M059J (cell line): ENCODE measurements at regions not wholly inside any gene's neighbourhood (a gene's known extent, or its start where the extent isn't known, plus 50 kb on each side); places are given as distances from the start of the nearest gene placed in this dataset.
A peak's percentile ranks its signal among the peaks of the same experiment; 100 is the strongest.

Experiments
- DNase-seq: peaks from one replicate; pipeline ENCODE4 v3.0.0-alpha.2; 2012; ENCODE audit warnings: low read depth

DNA sequence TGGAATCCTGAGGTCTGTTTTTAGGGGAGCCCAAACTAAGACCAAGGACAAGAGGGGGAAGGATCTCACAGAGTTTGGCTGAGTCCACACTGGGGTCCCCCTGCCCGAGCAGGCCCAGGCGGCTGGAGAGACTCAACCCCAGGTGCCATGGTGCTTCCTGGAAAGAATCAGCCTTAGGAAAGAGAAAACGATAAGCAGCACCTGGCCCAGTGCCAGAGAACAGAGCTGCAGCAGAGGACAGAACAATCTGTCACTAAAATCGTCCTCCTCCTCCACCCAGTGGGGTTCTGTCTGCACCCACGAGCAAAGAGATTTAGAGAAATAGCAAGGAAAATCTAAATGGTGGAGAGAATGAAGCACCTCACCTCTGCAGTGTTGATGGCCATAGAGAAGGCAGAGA, 470.5 kb downstream of the BCOR start:
- no peak for DNase-seq

DNA sequence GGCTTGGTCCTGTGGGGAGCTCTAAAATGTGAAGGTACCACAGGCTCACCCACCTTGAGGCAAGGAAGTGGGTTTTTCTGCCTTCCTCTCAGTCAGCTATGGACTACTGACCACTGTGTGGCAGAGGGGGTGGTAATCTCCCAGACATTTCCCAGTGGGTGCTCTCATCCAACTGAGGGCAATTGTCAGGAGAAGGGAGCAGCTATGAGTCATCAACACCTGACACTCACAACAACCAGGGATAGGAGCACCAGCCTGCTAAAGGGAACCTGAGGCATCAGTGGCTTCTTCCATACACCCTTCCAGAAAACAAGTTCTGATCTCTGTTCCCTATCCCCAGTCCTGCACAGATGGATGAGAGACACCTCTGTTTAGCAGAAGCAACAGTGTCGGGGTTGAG, 468.8 kb downstream of the BCOR start:
- peak; percentile 15 for DNase-seq

DNA sequence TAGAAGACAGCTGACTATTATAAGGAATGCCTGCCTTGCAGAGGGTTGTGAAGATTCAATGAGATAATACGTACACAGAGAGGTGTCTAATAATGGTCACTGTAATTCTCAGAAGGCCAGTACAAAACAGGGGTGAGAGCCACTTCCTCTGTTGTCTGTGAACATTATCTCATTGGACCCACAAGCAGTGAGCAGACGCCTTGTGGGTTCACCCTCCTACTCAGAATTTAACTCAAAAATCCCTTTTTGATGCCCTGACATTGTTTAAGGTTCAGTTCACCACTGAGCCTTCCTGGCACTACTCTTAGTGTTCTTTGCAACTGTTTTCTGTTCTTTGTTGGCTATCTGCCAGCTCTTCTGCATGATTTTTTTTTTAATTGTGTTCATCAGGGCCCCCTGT, 467.4 kb downstream of the BCOR start:
- DNase-seq = no peak

DNA sequence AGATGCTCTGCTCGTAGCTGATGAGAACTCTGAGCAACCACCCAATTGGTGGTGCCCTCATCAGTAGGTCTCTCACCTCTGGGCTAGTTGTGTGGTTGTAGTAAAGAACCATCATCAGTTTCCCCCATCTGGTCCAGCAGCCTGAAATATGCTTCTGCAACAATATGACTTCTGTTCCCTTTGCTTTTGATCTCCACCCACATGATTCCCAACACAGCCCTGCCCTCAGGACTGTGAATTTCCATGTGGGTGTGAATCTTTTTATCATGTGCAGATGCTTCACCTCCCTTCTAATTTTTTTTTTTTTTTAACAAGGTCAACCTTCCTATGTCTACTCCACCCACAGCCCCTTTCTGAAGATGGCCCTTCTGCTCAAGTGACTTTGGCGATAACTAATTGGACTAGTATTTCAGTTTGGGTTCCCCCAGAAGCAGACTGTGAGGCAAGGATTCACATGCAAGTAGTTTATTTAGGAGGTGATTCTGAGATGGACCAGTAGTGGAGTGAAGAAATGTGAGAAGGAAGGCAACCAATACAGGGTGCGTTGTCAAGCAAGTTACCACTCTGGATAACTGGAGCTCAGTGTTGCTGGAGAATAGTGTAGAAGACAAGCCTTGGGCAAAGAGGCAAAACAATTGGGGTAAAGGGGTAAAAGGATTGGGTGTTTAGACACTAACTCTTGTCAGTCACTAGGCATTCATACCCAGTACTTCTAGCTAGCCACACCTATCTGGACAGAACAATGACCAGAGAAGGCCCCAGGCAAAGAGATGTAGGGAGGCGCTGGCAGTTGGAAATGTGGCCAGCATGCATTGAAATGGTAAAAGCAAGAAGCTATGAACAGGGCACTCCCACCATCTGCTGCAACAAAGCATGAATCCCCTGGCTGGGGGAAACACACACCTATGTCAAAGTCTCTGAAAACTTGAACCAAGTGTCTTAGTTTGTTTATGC, 466.2 kb downstream of the BCOR start:
- DNase-seq = no peak

DNA sequence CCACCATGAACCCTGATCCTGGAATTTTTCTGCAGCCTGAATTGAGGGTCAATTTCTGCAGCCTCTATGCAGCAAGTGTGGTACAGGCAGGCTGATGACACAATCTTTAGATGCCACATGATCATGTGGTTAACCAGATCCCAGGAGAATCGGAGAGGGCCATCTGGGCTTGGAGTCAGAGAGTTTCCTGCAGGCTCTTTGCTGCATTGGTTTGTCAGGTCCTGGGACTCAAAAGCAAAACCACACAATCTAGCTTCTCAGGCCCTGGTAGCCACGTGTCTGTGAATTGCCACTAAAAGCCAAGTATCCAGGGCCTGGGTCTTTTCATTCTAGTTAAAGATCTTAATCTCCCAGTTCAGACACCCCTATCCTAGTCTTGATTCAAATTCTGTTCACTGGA, 464.5 kb downstream of the BCOR start:
- DNase-seq = peak; percentile 81

DNA sequence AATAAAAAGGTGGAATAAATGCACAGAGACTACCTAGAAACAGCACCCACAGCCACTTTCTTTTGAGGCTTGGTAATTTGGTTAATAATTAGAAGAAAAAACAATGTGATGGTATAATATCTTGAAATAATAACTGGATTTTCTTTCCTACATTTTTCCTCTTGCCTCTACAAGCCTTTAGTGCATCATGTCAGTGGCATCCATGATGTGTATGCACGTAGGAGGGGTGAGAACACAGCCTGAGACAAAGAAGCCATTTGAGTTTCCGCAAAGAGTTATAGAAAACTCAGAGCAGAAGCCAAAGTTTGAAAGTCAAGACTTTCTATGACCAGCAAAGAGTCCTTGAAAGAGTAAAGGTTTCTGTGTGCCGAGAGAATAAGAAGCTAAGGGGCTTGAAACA, 461.3 kb downstream of the BCOR start:
- no peak for DNase-seq

DNA sequence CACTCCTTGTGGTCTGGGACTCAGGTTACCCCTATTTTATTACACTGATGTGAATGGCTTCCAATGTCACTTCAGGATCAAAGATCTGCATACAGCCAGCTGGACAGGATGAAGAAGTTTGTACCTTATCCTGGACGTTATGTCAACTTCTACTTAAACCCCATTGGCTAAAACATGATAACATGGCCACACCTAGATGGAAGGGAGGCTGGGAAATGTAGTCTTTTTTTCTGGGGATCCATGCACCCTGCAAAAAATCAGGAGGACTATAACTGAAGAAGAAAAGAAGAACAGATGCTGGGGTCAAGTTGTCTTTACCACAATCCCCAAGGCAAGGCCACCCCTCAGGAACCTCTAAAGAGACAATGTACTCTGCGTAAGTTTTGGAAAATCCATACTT, 459.2 kb downstream of the BCOR start:
- DNase-seq = no peak

DNA sequence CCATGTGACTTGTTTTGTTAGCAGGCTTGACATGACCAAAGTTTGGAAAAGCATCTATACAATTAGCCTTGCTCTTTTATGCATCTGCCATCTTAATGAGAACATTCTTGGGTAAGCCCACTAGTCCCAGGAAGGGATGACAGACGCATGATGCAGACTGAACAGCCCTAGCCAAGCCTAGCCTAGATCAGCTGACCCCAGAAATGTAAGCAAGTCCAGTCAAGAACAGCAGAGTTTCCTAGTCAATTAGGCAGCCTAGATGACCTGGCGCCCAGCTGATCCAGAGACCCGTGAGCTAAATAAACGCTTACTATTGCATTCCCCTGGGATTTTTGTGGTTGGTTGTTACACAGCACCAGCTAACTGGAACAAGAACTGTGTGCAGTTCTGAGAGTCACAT, 457.9 kb downstream of the BCOR start:
- DNase-seq = no peak

DNA sequence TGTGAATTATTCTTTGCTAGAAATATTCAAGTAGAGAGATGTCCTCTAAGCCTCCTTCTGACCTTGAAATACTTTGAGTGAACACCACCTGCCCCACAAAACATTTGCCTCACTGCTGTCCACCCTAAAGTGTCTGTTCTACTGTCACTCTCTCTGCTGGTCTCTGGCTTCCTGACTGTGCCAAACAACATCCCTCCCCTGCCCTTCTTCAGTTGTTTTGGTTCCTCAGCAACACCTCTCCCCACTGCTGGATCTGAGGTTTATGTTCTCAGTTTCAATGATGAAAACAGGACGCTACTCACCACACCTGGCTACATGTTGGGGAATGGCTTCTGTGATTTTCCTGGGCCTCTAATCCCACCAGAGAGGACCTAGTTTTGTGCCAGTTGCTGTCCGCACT, 456.9 kb downstream of the BCOR start:
- DNase-seq = no peak

DNA sequence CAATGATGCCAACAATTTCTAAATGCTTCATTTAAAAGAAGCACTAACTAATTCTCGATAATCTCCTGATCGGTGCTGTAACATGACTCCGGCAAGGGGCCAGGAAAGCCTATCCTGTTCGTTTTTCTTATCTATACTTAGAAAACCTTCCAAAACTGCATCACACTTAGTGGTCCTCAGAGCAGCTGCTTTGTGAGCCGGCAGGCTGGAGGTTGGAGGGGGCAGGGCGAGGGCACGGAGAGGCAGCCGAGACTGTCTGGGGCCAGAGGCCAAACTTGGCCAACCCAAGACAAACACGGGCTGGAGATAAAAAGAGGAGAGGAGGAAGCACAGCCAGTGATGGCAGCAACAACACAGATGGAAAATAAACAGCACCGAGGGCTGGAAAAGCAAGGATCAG, 455.7 kb downstream of the BCOR start:
- no peak for DNase-seq

DNA sequence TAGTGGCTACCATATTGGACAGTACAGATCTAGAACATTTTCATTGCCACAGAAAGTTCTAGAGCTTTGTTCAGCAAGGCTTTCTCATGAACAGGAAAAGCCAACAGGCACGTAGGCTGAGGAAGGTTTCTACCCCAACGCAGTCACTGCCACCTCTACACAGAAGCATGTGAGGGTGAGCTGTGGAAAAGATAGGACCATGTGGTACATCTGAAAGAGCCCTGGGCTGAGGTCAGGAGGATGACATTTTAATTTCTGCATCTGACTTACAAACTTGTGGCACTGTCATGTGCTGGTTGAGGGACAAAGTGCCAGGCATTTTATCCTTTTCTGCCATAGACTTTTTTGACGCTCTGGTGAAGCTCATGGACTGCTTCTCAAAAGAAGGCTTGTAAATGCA, 454.2 kb downstream of the BCOR start:
- DNase-seq = no peak

DNA sequence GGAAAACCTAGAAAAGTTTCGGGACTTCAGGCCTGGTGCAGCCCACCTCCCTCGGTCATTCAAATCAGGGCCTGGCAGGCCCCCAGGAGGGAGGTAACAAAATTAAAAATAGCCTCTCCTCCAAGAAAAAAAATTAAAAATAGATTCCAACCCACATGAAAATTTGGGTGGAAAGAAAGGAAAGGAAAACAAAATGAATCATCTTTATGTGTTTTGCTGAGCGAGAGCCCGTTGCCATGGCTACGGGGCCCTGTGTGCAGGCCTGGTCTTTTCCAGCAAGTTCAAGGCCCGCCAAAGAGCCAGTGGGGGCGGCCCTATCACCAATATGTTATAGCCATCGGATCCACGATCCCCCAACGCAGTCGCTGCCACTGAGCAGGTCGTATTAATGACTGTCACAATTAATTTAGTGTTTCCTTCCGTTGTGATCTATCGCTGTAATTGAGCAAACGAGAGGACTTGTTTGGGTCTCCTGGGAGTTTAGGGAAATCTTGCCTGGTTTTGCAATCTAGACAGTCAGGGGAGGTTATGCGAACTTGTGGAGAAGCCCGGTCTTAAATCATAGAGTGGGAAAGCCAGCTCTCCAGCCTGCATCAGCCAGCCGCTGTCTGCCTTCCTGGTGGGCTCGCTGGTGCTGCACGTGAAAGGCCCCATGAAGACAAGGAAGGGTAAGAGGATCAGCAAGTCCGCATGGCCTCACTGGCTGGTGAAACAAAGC, 452.4 kb downstream of the BCOR start:
- peak; percentile 83 for DNase-seq

DNA sequence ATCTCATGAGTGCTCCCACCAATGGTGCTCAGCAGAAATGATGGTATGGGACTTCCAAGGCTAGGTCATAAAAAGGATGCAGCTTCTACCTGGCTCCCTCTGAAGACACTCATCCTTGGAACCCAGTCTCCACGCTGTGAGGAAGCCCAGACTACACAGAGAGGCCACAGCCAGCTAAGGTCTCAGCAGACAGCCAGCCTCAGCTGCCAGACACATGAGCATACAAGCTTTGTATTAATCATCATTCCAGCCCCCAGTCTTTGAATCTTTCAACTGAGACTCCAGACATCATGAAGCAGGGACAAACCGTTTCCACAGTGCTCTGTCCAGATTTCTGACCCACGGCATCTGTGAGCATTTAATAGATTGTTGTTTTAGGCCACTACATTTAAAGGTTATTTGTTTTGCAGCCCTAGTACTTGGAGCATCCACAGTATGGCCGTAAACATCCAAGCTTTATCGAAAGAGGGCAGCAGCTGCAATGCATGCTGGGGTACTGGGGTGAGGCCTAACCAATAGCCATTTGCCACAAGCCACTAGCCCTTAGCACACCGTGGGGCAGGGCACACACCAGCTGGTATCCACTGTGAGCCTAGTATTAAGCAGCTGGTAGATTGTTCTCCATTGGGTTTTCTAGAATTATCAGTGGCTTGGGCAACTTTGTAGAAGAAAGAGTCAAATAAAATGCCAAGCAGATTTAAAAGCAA, 449.1 kb downstream of the BCOR start:
- no peak for DNase-seq

DNA sequence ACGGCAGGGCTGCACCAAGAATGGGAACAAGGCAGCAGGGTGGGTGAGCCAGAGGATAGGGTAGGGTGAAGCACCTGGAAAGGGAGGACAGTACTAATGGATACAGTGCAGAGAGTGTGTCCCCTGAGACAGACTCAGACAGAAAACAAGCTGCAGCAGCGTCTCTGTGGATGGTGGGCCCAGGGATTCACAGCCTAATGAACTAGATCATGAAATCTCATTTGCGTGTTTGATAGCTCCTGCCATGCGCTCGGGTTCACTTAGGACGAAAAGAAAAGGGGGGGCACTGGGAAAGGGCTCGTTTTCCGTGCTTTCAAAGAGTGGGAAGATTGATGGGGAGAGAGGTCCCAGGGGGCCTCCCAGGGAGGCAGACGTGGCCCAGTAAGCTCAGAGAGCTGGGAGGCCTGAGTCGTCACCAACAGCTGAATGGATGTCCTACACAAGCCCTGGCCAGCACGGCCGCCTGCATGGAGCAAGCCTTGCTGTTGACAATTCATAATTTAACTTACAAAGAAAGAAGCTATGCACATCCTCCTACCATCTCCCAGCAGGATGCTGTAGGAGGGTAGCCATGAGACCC, 446.9 kb downstream of the BCOR start:
- DNase-seq = no peak

DNA sequence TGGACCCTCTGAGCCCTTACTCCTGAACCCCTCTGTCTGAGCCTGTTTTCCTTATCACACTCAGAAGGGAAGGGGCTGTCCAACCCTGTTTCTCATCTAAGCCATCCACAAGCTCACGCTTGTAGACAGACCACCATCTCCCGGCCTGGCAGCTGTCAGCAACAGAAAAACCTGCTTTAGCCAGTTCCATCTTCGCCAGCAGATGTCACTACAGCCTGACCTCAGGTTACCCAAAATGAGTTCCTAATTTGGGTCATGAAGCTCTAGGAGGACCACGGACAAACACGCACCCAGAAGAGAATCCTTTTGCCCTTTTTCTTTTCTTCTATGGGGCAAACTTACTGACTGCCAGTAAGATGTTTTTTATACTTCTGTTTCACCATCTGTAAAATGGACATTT, 445.4 kb downstream of the BCOR start:
- DNase-seq = peak; percentile 28

DNA sequence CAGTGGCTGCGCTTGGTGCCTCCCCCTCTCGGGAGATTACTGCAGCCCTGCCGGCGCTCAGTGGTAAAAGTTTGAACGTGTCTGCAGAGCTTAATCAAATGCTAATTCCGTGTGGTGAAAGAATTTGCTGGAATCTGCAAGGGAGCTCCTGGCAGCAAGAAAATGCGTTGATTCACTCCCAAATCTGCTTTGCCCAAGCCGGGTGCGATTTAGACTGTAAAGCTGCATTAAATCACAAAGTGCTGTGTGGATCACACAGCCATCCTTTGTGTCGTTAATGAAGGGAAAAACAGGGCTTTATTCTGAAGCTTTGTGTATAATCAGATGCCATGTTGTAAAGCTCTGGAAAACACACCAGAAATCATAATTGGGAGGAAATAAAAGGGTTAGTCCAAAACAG, 444.1 kb downstream of the BCOR start:
- no peak for DNase-seq

DNA sequence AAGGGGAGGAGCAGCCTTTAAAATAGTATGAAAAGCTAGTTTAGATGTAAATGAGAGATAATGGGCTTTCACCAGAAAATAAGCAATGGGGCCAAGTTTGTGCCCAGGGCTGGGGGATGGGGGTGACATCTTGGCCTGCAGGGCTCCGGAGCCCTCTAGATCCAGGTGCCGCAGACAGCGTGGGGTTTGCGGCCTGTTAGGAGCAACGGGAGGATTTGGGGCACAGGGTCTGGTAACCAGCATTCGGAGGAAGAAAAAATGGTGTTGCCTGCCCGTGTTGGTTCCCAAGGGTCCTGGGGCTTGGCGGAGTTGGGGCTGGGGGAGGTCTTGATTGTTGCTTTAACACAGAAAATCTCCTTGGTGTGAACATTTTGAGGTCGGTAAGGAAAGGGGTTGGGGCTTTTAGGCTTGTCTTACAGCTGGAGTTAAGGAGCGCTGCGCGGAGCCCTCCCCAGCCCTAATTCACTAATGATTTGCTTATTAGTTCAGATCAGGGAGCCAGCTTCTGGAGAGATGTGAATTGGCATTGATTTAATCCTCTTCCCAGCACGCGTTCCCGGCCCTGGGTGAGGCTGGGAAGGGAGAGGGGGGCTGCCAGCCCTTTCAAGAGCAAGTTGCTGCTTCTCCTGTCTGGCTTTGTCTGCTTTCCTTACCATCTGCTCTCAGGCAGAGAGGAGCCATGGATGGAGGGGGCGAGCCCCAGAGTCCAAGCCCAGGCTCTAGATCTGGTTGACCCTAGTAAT, 443.4 kb downstream of the BCOR start:
- no peak for DNase-seq

DNA sequence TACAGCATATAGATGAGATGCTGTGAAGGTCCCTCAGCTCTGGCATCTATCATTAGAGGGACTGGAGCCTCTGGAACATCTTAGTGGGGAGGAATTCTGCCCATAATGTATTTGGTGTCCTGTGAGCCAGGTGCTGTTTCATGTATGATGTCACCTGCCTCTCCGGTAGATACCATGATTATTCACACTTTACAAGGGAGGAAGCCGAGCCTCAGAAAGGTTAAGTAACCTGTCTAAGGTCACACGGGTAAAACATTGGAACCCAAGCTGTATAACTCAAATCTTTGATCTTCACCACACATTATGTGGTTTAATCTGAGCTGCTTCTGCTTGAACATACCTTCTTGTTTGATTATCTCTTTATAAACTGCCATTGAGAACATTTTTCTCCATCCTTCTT, 442.8 kb downstream of the BCOR start:
- DNase-seq = no peak

DNA sequence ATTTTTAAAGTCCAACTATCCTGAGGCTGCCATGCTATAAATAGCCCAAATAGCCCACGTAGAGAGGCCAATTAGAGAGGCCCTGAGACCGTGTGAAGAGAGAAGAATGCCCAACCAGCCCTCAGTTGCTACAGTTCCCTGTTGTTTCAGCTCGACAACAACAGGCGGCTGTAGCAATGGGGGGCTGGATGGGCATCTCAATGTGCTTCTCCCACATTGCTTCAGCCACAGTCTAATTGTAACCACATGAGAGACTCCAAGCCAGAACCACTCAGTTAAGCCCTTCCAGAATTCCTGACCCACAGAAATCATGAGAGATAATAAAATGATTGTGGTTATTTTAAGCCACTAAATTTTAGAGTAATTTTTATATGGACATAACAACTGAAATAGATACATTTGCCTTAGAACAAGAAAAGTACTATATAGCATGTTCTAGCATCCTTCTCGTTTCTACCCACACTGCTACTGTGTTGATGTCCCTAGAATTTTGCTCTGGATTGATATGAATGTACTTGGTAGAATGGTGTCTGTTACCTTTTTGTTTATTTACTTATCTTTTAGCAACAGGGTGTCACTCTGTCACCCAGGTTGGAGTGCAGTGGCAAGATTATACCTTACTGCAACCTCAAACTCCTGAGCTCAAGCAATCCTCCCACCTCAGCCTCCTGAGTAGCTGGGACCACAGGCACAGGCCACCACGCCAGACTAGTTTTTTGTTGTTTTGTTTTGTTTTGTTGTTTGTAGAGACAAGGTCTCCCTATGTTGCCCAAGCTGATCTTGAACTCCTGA, 436.4 kb downstream of the BCOR start:
- no peak for DNase-seq

DNA sequence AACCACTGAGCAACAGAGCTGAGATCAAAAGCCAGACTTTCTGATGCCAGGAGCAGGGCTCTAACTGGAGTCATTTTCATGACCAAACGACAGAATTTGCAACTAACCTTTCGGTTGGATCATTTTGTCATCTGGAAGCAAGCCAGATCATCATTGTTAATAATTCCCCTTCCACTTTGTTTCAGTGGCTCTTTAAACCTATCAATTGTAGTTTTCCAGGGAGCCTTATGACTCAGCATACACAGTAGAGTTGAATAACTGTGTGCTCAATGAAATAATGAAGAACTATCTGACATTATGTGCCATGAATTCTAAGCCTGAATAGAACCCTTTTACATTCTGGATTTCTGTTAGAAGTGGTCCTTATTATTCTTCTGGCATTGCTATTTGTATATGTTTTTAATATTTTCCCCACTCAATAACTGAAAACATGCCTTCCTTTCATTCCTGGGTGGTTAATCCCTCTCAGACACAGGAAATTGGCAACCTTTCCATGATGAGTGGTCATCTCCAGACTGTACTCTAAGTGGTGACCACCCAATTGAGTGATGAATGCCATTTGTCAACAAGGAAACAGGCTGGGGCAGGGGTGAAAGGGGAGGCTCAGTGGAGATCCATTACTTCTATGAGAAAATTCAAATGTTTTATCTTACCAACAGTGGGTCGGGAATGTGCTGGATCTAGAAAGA, 431.8 kb downstream of the BCOR start:
- DNase-seq = no peak
